Natural killer cell (primary cell): ENCODE measurements at regions not wholly inside any gene's neighbourhood (a gene's known extent, or its start where the extent isn't known, plus 50 kb on each side); places are given as distances from the start of the nearest gene placed in this dataset.

Source experiments
- ATAC-seq, 3 donors: fragments of 150-1000 bp in 2 of 3; fragments of 200-7000 bp in 1 of 3; cut with Tn5 transposase; 1 replicate in 1 of 3; 2 replicates in 2 of 3; pipeline ENCODE4 v1.10.0; 2021; ENCODE audit warnings: mild to moderate bottlenecking in 2 of 3, moderate library complexity in 2 of 3
- DNase-seq, 2 donors: peaks; one replicate each; pipeline versions ENCODE4 v3.0.0 to v3.0.0-alpha.2; 2013 to 2021; ENCODE audit warnings: mixed read lengths in 1 of 2
- H3K27ac ChIP-seq: one replicate; pipeline ENCODE4 v1.5.1; 2013; ENCODE audit warnings: mild to moderate bottlenecking, low read length
- H3K27me3 ChIP-seq: one replicate; pipeline ENCODE4 v1.6.1; 2013; ENCODE audit warnings: low read length; ENCODE audit not compliant: control insufficient read depth, insufficient read depth
- H3K36me3 ChIP-seq: one replicate; pipeline ENCODE4 v1.6.1; 2013; ENCODE audit warnings: low read length; ENCODE audit not compliant: control insufficient read depth, insufficient read depth
- H3K4me1 ChIP-seq: one replicate; pipeline ENCODE4 v1.6.1; 2013; ENCODE audit warnings: low read length; ENCODE audit not compliant: control insufficient read depth, insufficient read depth
- H3K4me3 ChIP-seq: one replicate; pipeline ENCODE4 v1.5.1; 2013; ENCODE audit warnings: low read length
- H3K9me3 ChIP-seq: one replicate; pipeline ENCODE4 v1.6.1; 2013; ENCODE audit warnings: low read length; ENCODE audit not compliant: control insufficient read depth, insufficient read depth
- H3K27ac Mint-ChIP-seq, 2 donors: one replicate each; pipeline ENCODE4 v1.8.0; 2022; ENCODE audit warnings: mild to moderate bottlenecking in 2 of 2, mixed read lengths in 2 of 2, moderate library complexity in 1 of 2
- H3K27me3 Mint-ChIP-seq, 2 donors: one replicate each; pipeline ENCODE4 v1.8.0; 2022; ENCODE audit warnings: low read depth in 2 of 2, mixed read lengths in 2 of 2
- H3K36me3 Mint-ChIP-seq: one replicate; pipeline ENCODE4 v1.8.0; 2022; ENCODE audit warnings: mixed read lengths
- H3K4me1 Mint-ChIP-seq, 2 donors: one replicate each; pipeline ENCODE4 v1.8.0; 2022; ENCODE audit warnings: mixed read lengths in 2 of 2
- H3K4me3 Mint-ChIP-seq: one replicate; pipeline ENCODE4 v1.8.0; 2022; ENCODE audit warnings: mild to moderate bottlenecking, moderate library complexity, mixed read lengths
- H3K9me3 Mint-ChIP-seq, 2 donors: one replicate each; pipeline ENCODE4 v1.8.0; 2022; ENCODE audit warnings: mixed read lengths in 2 of 2
- WGBS: methylation state at CpG from one replicate; pipeline ENCODE4 v1.1.7; 2013; ENCODE audit warnings: missing lambda C conversion rate; ENCODE audit not compliant: insufficient coverage; 5-methylcytosine and 5-hydroxymethylcytosine counted together
- intact Hi-C: fragments of 100-400 bp; cut with micrococcal nuclease; formaldehyde crosslinking; loops from one replicate; pipeline ENCODE4 v1.14.2; 2022
- TF ChIP-seq, protein P1 (sequence below): fragments of 200-600 bp; IDR thresholded peaks from one replicate; pipeline ENCODE4 v1.8.0; 2022; ENCODE audit warnings: antibody characterized with exemption

DNA sequence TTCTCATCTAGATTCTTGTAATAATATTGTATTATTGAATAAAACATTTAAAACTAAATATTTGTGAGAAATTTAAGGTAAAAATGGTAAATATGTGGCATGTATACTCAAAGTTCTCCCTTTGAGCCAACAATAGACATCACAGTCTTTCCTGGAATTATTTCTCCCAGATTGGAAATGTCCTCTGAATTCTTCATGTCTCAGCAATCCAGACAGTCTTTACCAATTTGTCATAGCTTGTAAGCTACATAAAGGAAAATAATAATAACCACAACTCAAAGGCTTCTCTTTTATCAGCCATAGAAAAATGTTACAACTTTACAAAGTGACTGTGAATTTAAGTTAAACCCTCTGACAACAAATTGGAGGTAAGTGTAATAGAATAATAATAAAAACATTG is 784.9 kb downstream of the EPHA4 start:
- Mint-ChIP-seq H3K4me3 (no peak overlapping the region), H3K27me3 (no peaks in the 10 kb centered on the region), H3K27ac (no peak overlapping the region), H3K9me3 (peaks cover 3 to 7% of the 10 kb centered on the region in 2 donors), H3K4me1 (no peaks in the 10 kb centered on the region), H3K36me3 (no peaks in the 10 kb centered on the region)
- intact Hi-C loops, result no loop called here
- Histone ChIP-seq H3K9me3 (no peaks in the 10 kb centered on the region), H3K4me3 (no peak overlapping the region), H3K27ac (no peak overlapping the region), H3K36me3 (no peaks in the 10 kb centered on the region), H3K27me3 (no peaks in the 10 kb centered on the region), H3K4me1 (no peaks in the 10 kb centered on the region)
- ATAC-seq, result no peak
- TF ChIP-seq, protein P1, sequence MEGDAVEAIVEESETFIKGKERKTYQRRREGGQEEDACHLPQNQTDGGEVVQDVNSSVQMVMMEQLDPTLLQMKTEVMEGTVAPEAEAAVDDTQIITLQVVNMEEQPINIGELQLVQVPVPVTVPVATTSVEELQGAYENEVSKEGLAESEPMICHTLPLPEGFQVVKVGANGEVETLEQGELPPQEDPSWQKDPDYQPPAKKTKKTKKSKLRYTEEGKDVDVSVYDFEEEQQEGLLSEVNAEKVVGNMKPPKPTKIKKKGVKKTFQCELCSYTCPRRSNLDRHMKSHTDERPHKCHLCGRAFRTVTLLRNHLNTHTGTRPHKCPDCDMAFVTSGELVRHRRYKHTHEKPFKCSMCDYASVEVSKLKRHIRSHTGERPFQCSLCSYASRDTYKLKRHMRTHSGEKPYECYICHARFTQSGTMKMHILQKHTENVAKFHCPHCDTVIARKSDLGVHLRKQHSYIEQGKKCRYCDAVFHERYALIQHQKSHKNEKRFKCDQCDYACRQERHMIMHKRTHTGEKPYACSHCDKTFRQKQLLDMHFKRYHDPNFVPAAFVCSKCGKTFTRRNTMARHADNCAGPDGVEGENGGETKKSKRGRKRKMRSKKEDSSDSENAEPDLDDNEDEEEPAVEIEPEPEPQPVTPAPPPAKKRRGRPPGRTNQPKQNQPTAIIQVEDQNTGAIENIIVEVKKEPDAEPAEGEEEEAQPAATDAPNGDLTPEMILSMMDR, result no peak
- DNase-seq, result no peak

DNA sequence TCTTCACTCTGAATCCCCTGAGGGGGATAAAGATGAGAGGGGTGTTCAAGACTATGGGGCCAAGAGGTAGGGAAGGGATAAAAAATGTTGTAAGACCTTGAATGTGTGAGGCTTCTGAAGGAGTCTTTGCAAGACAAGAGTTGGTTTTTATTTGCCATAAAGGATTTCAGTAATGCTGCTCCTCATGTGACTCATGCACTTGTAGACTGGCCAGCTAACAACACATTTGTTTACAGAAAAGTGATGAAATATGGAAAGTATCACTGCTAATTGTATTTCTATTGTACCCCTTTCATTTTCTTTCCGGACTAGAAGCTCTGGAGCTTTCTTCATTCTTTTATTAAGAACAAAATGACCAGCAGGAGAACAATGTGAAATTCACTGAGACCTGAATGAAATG is 782.1 kb downstream of the EPHA4 start:
- intact Hi-C loops, result no loop called here
- TF ChIP-seq, protein P1, result no peak
- Histone ChIP-seq H3K27me3 (no peaks in the 10 kb centered on the region), H3K4me3 (no peak overlapping the region), H3K36me3 (no peaks in the 10 kb centered on the region), H3K9me3 (no peaks in the 10 kb centered on the region), H3K4me1 (no peaks in the 10 kb centered on the region), H3K27ac (no peak overlapping the region)
- WGBS, result no CpG with 5 or more reads among the region's 1 CpG
- no peaks in the 10 kb centered on the region for H3K27me3 Mint-ChIP-seq
- ATAC-seq (no peak), DNase-seq (no peak)
- no peak overlapping the region for H3K4me3 Mint-ChIP-seq
- no peaks in the 10 kb centered on the region for H3K36me3 Mint-ChIP-seq
- no peaks in the 10 kb centered on the region for H3K4me1 Mint-ChIP-seq
- no peak overlapping the region for H3K27ac Mint-ChIP-seq
- H3K9me3 Mint-ChIP-seq, result peaks cover 3 to 9% of the 10 kb centered on the region in 2 donors

DNA sequence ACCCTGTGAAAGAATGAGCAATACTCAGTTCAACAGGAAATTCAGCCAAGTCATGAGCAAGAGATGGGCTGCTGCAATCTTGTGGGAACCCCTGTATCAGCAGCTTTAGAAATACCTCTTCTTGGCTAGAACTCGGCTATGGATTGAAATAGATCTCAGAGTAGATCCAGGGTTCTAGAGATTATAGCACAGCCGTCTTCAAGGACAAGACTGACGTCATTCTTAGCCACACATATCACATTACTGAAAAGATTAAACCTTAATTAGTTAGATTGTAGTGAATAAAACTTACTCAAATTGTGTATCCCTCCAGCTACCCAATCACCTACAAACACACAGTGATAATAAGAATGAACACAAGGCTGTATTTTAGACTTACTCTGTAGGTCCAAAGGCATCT is 776.4 kb downstream of the EPHA4 start:
- Histone ChIP-seq H3K27me3 (no peaks in the 10 kb centered on the region), H3K4me3 (no peak overlapping the region), H3K36me3 (no peaks in the 10 kb centered on the region), H3K9me3 (no peaks in the 10 kb centered on the region), H3K27ac (no peak overlapping the region), H3K4me1 (no peaks in the 10 kb centered on the region)
- DNase-seq (no peak), ATAC-seq (no peak)
- intact Hi-C loops, result no loop called here
- Mint-ChIP-seq H3K27ac (no peak overlapping the region), H3K4me3 (no peak overlapping the region), H3K36me3 (no peaks in the 10 kb centered on the region), H3K9me3 (peaks cover 0 to 5% of the 10 kb centered on the region in 2 donors), H3K4me1 (no peaks in the 10 kb centered on the region), H3K27me3 (no peaks in the 10 kb centered on the region)
- 71% methylated on average over 1 of the region's 3 CpGs for WGBS
- TF ChIP-seq, protein P1, result no peak

DNA sequence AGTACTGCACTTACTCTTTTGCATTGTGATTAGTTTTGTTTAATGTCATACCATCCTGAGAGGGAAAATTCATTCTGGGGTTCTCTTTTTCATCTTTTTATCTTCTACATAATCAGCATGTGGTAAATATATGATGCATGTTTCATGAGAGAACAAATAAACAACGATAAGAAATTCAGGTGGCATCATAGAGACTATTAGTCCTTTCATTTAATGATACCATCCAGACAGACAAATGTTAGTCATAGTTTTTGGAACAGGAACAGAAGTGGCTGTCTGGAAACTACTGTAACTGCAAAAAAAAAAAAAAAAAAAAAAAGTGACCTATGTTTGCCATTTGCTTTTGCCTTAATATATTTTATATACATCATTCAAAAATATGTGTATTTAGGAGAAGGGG is 761.0 kb downstream of the EPHA4 start:
- Mint-ChIP-seq H3K4me3 (no peak overlapping the region), H3K27ac (no peak overlapping the region), H3K36me3 (no peaks in the 10 kb centered on the region), H3K9me3 (no peaks in the 10 kb centered on the region), H3K4me1 (no peaks in the 10 kb centered on the region), H3K27me3 (no peaks in the 10 kb centered on the region)
- ATAC-seq (no peak), DNase-seq (no peak)
- intact Hi-C loops, result no loop called here
- no peaks in the 10 kb centered on the region for H3K4me1 ChIP-seq
- H3K36me3 ChIP-seq, result no peaks in the 10 kb centered on the region
- no peak overlapping the region for H3K4me3 ChIP-seq
- WGBS, result no CpG with 5 or more reads among the region's 1 CpG
- TF ChIP-seq, protein P1, result no peak
- no peaks in the 10 kb centered on the region for H3K27me3 ChIP-seq
- H3K9me3 ChIP-seq, result no peaks in the 10 kb centered on the region
- no peak overlapping the region for H3K27ac ChIP-seq
